ENCODE measurements at regions not wholly inside any gene's neighbourhood (a gene's known extent, or its start where the extent isn't known, plus 50 kb on each side); places are given as distances from the start of the nearest gene placed in this dataset.

- TF ChIP-seq POLR2AphosphoS5 (IDR thresholded peaks at IDR 0.05; ENCODE audit: low read depth, low read length) (no peak), TAF1 (IDR thresholded peaks at IDR 0.05; ENCODE audit: borderline replicate concordance, insufficient read depth, low read length) (no peak), REST (IDR thresholded peaks at IDR 0.05; ENCODE audit: insufficient read depth in 1 of 2, low read depth in 2 of 2, low read length in 2 of 2) (no peak)
Measured at GRCh38 chr15:96087180-96087884, 243.2 kb upstream of the NR2F2 start.

All from PFSK-1 (cell line).